Stimulated activated CD8-positive, alpha-beta memory T cell treated with anti-CD3 and anti-CD28 coated beads, Interleukin-15, amount 100 ng/mL, for 24 hours (primary cell): ENCODE measurements at regions not wholly inside any gene's neighbourhood (a gene's known extent, or its start where the extent isn't known, plus 50 kb on each side); places are given as distances from the start of the nearest gene placed in this dataset.
"Not testable (repeated sequence)": the region's sequence is repeated elsewhere in the genome, so short reads cannot be mapped to it uniquely, and the experiment has no call there.

ENCODE experiments used
- DNase-seq: peaks from one replicate; pipeline ENCODE4 v3.0.0-alpha.2; 2020; ENCODE audit warnings: low read depth

GRCh38 chr5:163569284-163569683 is 63.9 kb downstream of the MAT2B start:
- no peak for DNase-seq

- DNase-seq, result no peak
Observed at GRCh38 chr5:163571744-163572143, 66.3 kb downstream of the MAT2B start.

GRCh38 chr5:163574472-163575440 is 69.3 kb downstream of the MAT2B start:
- DNase-seq, result no peak

- DNase-seq, result no peak
Observed at GRCh38 chr5:163578652-163579051, 73.2 kb downstream of the MAT2B start.

GRCh38 chr5:163579729-163580128 is 74.3 kb downstream of the MAT2B start:
- DNase-seq, result no peak

GRCh38 chr5:163580516-163580915 is 75.1 kb downstream of the MAT2B start:
- no peak for DNase-seq

GRCh38 chr5:163583491-163584153 is 78.2 kb downstream of the MAT2B start:
- not testable (repeated sequence) for DNase-seq

- no peak for DNase-seq
Observed at GRCh38 chr5:163585206-163585605, 79.8 kb downstream of the MAT2B start.

GRCh38 chr5:163586531-163586956 is 81.1 kb downstream of the MAT2B start:
- DNase-seq, result no peak

GRCh38 chr5:163594951-163595350 is 89.5 kb downstream of the MAT2B start:
- DNase-seq, result no peak

- DNase-seq, result no peak
Observed at GRCh38 chr5:163595932-163596607, 90.7 kb downstream of the MAT2B start.

GRCh38 chr5:163596608-163597315 is 91.3 kb downstream of the MAT2B start:
- DNase-seq, result no peak

GRCh38 chr5:163604013-163604412 is 98.6 kb downstream of the MAT2B start:
- DNase-seq, result no peak

GRCh38 chr5:163607256-163607655 is 101.8 kb downstream of the MAT2B start:
- DNase-seq, result no peak

- no peak for DNase-seq
Observed at GRCh38 chr5:163608621-163609020, 103.2 kb downstream of the MAT2B start.

GRCh38 chr5:163609910-163610309 is 104.5 kb downstream of the MAT2B start:
- DNase-seq, result no peak

- DNase-seq, result no peak
Observed at GRCh38 chr5:163612358-163613149, 107.1 kb downstream of the MAT2B start.

- no peak for DNase-seq
Observed at GRCh38 chr5:163613150-163613442, 107.7 kb downstream of the MAT2B start.

GRCh38 chr5:163614787-163615186 is 109.4 kb downstream of the MAT2B start:
- no peak for DNase-seq

- DNase-seq, result no peak
Observed at GRCh38 chr5:163619273-163619934, 114.0 kb downstream of the MAT2B start.

- no peak for DNase-seq
Observed at GRCh38 chr5:163619951-163620350, 114.5 kb downstream of the MAT2B start.
